Neural crest cell (in vitro differentiated cells): ENCODE measurements at regions not wholly inside any gene's neighbourhood (a gene's known extent, or its start where the extent isn't known, plus 50 kb on each side); places are given as distances from the start of the nearest gene placed in this dataset.

ENCODE experiments used
- DNase-seq: peaks from one replicate; pipeline ENCODE4 v3.0.0; 2021; ENCODE audit warnings: low read depth, mixed read lengths, low spot score
- H3K27ac Mint-ChIP-seq: one replicate; pipeline ENCODE4 v1.8.0; 2021; ENCODE audit warnings: mild to moderate bottlenecking, mixed read lengths; ENCODE audit not compliant: unreplicated experiment
- H3K27me3 Mint-ChIP-seq: 2 replicates; pipeline ENCODE4 v1.8.0; 2021; ENCODE audit warnings: low read depth, mild to moderate bottlenecking, mixed read lengths
- H3K36me3 Mint-ChIP-seq: 2 replicates; pipeline ENCODE4 v1.8.0; 2021; ENCODE audit warnings: low read depth, mild to moderate bottlenecking, mixed read lengths
- H3K4me1 Mint-ChIP-seq: 2 replicates; pipeline ENCODE4 v1.8.0; 2021; ENCODE audit warnings: mixed read lengths
- H3K4me3 Mint-ChIP-seq: one replicate; pipeline ENCODE4 v1.8.0; 2021; ENCODE audit warnings: mild to moderate bottlenecking, mixed read lengths
- H3K9me3 Mint-ChIP-seq: 2 replicates; pipeline ENCODE4 v1.8.0; 2021; ENCODE audit warnings: mixed read lengths
- CTCF ChIP-seq: fragments of 200-600 bp; sonication (generic); conservative IDR thresholded peaks from 2 replicates; pipeline ENCODE4 v1.5.0; 2021; ENCODE audit warnings: antibody characterized with exemption, mild to moderate bottlenecking

GRCh38 chr20:7492257-7492656 is 448.0 kb downstream of the HAO1 start:
- no peak overlapping the region for H3K4me3 Mint-ChIP-seq
- H3K9me3 Mint-ChIP-seq: peaks cover 11% of the 10 kb centered on the region
- no peaks in the 10 kb centered on the region for H3K4me1 Mint-ChIP-seq
- no peak for DNase-seq
- H3K36me3 Mint-ChIP-seq: peaks cover 5% of the 10 kb centered on the region
- no peak overlapping the region for H3K27ac Mint-ChIP-seq
- no peak for TF ChIP-seq CTCF
- H3K27me3 Mint-ChIP-seq: no peaks in the 10 kb centered on the region

- Mint-ChIP-seq H3K4me3 (no peak overlapping the region), H3K36me3 (peaks cover 5% of the 10 kb centered on the region), H3K27me3 (no peaks in the 10 kb centered on the region), H3K4me1 (no peaks in the 10 kb centered on the region), H3K27ac (no peak overlapping the region), H3K9me3 (peaks cover 9% of the 10 kb centered on the region)
- no peak for DNase-seq
- TF ChIP-seq CTCF: no peak
Measured at GRCh38 chr20:7493311-7493710, 446.9 kb downstream of the HAO1 start.

GRCh38 chr20:7496394-7496991 is 443.8 kb downstream of the HAO1 start:
- no peak for TF ChIP-seq CTCF
- DNase-seq: no peak
- Mint-ChIP-seq H3K4me3 (no peak overlapping the region), H3K9me3 (peaks cover 7% of the 10 kb centered on the region), H3K4me1 (no peaks in the 10 kb centered on the region), H3K36me3 (peaks cover 5% of the 10 kb centered on the region), H3K27ac (no peak overlapping the region), H3K27me3 (peaks cover 2% of the 10 kb centered on the region)

- peaks cover 2% of the 10 kb centered on the region for H3K27me3 Mint-ChIP-seq
- H3K4me3 Mint-ChIP-seq: no peak overlapping the region
- TF ChIP-seq CTCF: no peak
- H3K4me1 Mint-ChIP-seq: peaks cover under 1% of the 10 kb centered on the region
- H3K36me3 Mint-ChIP-seq: peaks cover 5% of the 10 kb centered on the region
- H3K27ac Mint-ChIP-seq: no peak overlapping the region
- H3K9me3 Mint-ChIP-seq: peaks cover 7% of the 10 kb centered on the region
- DNase-seq: no peak
Measured at GRCh38 chr20:7497985-7498384, 442.3 kb downstream of the HAO1 start.

- Mint-ChIP-seq H3K36me3 (peaks cover 3% of the 10 kb centered on the region), H3K9me3 (peaks cover 4% of the 10 kb centered on the region), H3K4me1 (peaks cover 12% of the 10 kb centered on the region), H3K27me3 (peaks cover 2% of the 10 kb centered on the region), H3K4me3 (no peak overlapping the region), H3K27ac (no peak overlapping the region)
- DNase-seq: no peak
- TF ChIP-seq CTCF: no peak
Measured at GRCh38 chr20:7499201-7499600, 441.1 kb downstream of the HAO1 start.
